A673 (cell line): ENCODE measurements at regions not wholly inside any gene's neighbourhood (a gene's known extent, or its start where the extent isn't known, plus 50 kb on each side); places are given as distances from the start of the nearest gene placed in this dataset.

Source experiments
- BruUV-seq: library from RNA; stranded (reverse); fragments of 400-500 nt; replicated peaks from 2 replicates; lab custom pipeline; 2021; lab: Mats Ljungman, UMichigan
- CTCF ChIA-PET: fragments of 300-600 bp; sonication (Branson Sonifier 250); formaldehyde crosslinking; loops from one replicate; lab custom pipeline; 2022; ENCODE audit warnings: antibody characterized with exemption; lab: Charles Lee
- POLR2A ChIA-PET: fragments of 300-600 bp; sonication (Branson Sonifier 250); formaldehyde crosslinking; loops from one replicate; lab custom pipeline; 2022; ENCODE audit warnings: antibody characterized with exemption; ENCODE audit not compliant: low non-redundant PET; lab: Charles Lee
- DNase-seq: peaks from one replicate; pipeline ENCODE4 v3.0.0-alpha.2; 2015; ENCODE audit warnings: low spot score
- H3K27ac ChIP-seq: fragments of 200-600 bp; sonication (generic); 2 replicates; pipeline ENCODE4 v1.5.1; 2016; ENCODE audit warnings: mixed run types, low read depth, mild to moderate bottlenecking, mixed read lengths, antibody characterized with exemption, low read length; ENCODE audit not compliant: poor library complexity, severe bottlenecking
- H3K27me3 ChIP-seq: fragments of 200-600 bp; sonication (generic); replicated peaks from 2 replicates; pipeline ENCODE4 v1.6.1; 2017; ENCODE audit warnings: mixed run types, low read depth, mild to moderate bottlenecking, mixed read lengths, antibody characterized with exemption, low read length; ENCODE audit not compliant: insufficient read depth, poor library complexity
- H3K36me3 ChIP-seq: fragments of 200-600 bp; sonication (generic); 2 replicates; pipeline ENCODE4 v1.6.1; 2016; ENCODE audit warnings: mixed run types, mild to moderate bottlenecking, mixed read lengths, antibody characterized with exemption, low read length; ENCODE audit not compliant: insufficient read depth, poor library complexity, severe bottlenecking
- H3K4me1 ChIP-seq: fragments of 200-600 bp; sonication (generic); 2 replicates; pipeline ENCODE4 v1.6.1; 2017; ENCODE audit warnings: mixed run types, mild to moderate bottlenecking, mixed read lengths, antibody characterized with exemption, low read length; ENCODE audit not compliant: insufficient read depth, poor library complexity, severe bottlenecking
- H3K4me3 ChIP-seq: fragments of 200-600 bp; sonication (generic); 2 replicates; pipeline ENCODE4 v1.5.1; 2016; ENCODE audit warnings: low read depth, mixed run types, mild to moderate bottlenecking, mixed read lengths, low read length; ENCODE audit not compliant: poor library complexity, severe bottlenecking
- H3K9me3 ChIP-seq: fragments of 200-600 bp; sonication (generic); 2 replicates; pipeline ENCODE4 v1.6.1; 2016; ENCODE audit warnings: mixed run types, low read depth, mild to moderate bottlenecking, mixed read lengths, antibody characterized with exemption, low read length; ENCODE audit not compliant: poor library complexity, severe bottlenecking
- EZH2 ChIP-seq: fragments of 200-600 bp; sonication (generic); IDR thresholded peaks from 2 replicates; pipeline ENCODE4 v1.6.1; 2017; ENCODE audit warnings: borderline replicate concordance, low read depth, mild to moderate bottlenecking, mixed read lengths, antibody characterized with exemption, low read length; ENCODE audit not compliant: poor library complexity, severe bottlenecking
- intact Hi-C: fragments of 100-400 bp; cut with micrococcal nuclease; formaldehyde crosslinking; loops from one replicate; pipeline ENCODE4 v1.10.0; 2022; ENCODE audit not compliant: unreplicated experiment
- TF ChIP-seq, protein P1 (sequence below): fragments of 300-800, 200-600 bp; sonication (generic); conservative IDR thresholded peaks from 2 replicates; pipeline ENCODE4 v1.5.1; 2017; ENCODE audit warnings: low read depth, mild to moderate bottlenecking, antibody characterized with exemption, low read length, moderate library complexity, mixed read lengths

DNA sequence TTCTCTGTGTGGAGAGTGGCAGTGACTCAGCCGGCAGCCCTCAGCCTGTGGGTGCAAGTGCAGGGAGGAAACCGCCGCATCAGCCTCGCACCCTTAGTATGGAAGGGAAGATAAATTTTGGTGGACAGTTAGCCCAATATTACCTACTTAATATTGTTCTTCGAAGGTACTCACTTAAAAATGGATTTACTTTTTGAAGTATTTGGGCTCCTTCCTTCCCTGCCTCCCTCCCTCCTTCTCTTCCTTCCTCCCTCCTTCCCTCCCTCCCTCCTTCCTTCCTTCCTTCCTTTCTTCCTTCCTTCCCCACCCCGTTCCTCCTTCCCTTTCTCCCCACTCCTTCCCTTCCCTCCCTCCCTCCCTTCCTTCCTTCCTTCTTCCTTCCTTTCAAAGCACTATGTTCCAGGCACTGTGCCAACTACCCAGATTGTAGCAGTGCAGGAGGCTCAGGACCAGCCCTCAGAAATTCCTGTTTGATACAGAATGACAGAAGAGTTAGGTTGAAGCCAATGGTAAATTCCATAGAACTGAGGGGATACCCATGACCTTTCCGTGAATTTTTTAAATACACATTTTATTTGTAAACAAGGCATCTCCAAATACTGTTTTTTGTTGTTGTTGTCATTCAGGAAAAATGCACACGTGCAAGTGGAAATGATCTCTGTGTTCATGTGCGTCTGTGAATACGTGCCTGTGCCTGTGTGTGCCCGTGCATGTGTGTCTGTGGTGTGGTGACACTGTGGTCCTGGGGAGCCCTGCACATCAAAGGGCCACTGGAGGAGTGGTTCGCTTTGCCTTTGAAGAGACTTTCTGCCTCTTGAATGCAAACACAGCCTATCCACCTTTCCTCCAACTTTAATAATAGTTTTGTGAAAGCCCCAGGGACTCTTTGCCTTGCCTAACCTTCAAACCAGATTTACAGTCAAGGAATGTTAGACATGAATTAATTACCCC lies 141.7 kb downstream of the EDN3 start:
- intact Hi-C loops, result no loop called here
- ChIA-PET CTCF (no interaction called here), POLR2A (no interaction called here)
- no TSS peak for BruUV-seq
- peaks cover 22% of the 10 kb centered on the region for H3K4me1 ChIP-seq
- H3K27me3 ChIP-seq, result no peaks in the 10 kb centered on the region
- no peak for TF ChIP-seq EZH2
- TF ChIP-seq, protein P1, sequence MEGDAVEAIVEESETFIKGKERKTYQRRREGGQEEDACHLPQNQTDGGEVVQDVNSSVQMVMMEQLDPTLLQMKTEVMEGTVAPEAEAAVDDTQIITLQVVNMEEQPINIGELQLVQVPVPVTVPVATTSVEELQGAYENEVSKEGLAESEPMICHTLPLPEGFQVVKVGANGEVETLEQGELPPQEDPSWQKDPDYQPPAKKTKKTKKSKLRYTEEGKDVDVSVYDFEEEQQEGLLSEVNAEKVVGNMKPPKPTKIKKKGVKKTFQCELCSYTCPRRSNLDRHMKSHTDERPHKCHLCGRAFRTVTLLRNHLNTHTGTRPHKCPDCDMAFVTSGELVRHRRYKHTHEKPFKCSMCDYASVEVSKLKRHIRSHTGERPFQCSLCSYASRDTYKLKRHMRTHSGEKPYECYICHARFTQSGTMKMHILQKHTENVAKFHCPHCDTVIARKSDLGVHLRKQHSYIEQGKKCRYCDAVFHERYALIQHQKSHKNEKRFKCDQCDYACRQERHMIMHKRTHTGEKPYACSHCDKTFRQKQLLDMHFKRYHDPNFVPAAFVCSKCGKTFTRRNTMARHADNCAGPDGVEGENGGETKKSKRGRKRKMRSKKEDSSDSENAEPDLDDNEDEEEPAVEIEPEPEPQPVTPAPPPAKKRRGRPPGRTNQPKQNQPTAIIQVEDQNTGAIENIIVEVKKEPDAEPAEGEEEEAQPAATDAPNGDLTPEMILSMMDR, result no peak
- H3K36me3 ChIP-seq, result no peaks in the 10 kb centered on the region
- no peak overlapping the region for H3K4me3 ChIP-seq
- no peak overlapping the region for H3K27ac ChIP-seq
- DNase-seq, result peak; percentile 64
- no peaks in the 10 kb centered on the region for H3K9me3 ChIP-seq

DNA sequence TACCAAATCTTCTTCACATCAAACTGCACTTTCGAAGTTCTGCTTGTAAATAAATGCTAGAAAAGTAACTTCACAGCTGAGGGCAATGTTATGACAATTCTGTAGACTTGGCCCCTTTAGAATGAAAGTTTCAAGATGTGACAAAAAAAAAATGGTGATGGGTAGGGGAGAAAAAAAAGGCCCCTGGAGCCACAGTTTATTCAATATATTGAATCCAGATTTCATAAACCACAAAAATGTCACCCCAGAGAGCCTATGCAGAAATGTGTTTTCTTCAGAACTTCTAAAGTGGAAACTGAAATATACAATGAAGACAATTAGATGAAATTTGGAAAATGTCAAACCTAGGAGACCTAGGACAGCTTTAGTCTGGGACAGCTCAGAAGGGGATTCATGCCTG lies 143.1 kb downstream of the EDN3 start:
- H3K4me1 ChIP-seq, result peaks cover 10% of the 10 kb centered on the region
- no peak overlapping the region for H3K27ac ChIP-seq
- intact Hi-C loops, result no loop called here
- POLR2A ChIA-PET, result interaction anchor here (0.5 to 0.7 kb wide), 2 partner anchors 752 to 1040 kb away, joined by 4 to 20 read pairs; no protein-coding TSS in a partner anchor
- BruUV-seq, result no TSS peak
- CTCF ChIA-PET, result no interaction called here
- peaks cover 5% of the 10 kb centered on the region for H3K27me3 ChIP-seq
- H3K9me3 ChIP-seq, result no peaks in the 10 kb centered on the region
- H3K4me3 ChIP-seq, result no peak overlapping the region
- TF ChIP-seq, protein P1, result no peak
- TF ChIP-seq EZH2, result no peak
- no peaks in the 10 kb centered on the region for H3K36me3 ChIP-seq
- DNase-seq, result no peak

DNA sequence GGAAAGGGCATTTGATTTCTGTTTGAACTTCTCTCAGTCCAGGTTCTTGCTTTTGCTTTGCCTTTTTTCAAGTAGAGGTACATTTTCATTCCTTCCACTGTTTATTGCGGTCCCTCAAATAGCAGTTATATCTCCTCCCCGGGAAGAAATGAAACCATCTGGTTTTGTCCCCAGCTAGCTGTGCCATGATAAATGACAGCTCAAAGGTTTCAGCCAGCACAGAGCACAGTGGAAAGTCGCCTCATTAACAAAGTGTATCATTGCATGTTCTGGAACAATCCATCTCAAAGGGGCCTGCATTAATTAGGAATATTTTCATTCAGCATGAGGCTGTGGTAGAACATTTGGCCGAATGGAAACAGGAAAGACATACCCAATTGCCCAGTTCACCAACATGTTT lies 146.0 kb downstream of the EDN3 start:
- intact Hi-C loops, result no loop called here
- no peak for DNase-seq
- no TSS peak for BruUV-seq
- TF ChIP-seq EZH2, result no peak
- TF ChIP-seq, protein P1, result no peak
- Histone ChIP-seq H3K36me3 (no peaks in the 10 kb centered on the region), H3K27me3 (peaks cover 8% of the 10 kb centered on the region), H3K27ac (no peak overlapping the region), H3K4me3 (no peak overlapping the region), H3K9me3 (no peaks in the 10 kb centered on the region), H3K4me1 (peaks cover 10% of the 10 kb centered on the region)
- POLR2A ChIA-PET, result no interaction called here
- CTCF ChIA-PET, result no interaction called here
